ENCODE measurements at regions not wholly inside any gene's neighbourhood (a gene's known extent, or its start where the extent isn't known, plus 50 kb on each side); places are given as distances from the start of the nearest gene placed in this dataset.

DNA sequence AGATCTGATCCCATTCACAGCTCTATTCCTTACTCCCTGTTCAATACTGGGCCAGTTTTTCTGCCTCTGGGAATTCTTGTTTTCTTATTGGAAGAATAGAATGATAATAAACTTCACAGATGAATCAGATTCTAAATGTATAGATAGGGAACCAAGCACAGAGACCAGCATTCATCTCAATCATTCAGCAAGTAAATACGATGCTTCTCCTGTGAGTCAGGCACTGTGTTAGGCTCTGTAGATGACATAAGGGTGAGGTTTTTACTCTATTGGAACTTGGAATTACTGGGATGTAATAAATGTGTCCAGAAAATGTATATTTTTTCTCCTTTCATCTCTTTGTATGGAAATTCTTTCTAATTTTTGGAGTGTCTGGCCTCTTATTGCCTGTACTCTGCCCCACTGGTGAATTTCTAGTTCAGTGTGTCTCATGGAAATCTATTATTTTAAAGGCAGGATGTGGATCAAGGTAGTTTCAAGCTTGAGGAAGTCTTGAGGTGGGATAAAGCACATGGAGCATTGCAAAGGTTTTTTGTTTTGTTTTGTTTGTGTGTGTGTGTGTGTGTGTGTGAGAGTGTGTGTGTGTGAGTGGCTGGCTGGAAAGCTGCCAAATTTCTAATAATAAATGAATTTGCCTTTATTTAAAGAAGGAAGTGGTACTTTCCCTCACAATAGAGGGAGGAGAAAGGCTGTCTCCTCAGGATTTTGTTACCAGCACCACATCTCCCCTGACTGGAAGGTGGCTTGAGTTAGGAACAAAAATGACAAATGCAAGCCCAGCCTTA is 117.9 kb upstream of the HS3ST1 start:
- no peak for DNase-seq

DNA sequence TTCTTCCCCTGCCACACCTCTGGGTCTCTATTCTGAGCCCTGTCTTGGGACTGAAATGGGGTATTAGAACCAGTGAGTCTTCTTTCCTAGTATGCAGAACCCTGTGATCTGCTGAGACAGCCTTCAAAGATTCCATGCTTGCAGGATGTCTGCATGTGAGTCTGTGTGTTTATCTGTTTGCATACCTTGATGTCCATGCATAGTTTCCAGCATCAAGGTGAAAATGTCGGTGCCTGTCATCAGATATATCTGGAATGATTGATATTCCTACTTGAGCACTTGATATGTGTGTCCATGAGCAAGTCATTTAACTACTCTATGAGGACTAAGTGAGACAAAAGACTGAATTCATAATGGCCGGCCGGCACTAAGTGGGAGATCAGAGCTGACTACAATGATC is 117.0 kb upstream of the HS3ST1 start:
- no peak for DNase-seq

DNA sequence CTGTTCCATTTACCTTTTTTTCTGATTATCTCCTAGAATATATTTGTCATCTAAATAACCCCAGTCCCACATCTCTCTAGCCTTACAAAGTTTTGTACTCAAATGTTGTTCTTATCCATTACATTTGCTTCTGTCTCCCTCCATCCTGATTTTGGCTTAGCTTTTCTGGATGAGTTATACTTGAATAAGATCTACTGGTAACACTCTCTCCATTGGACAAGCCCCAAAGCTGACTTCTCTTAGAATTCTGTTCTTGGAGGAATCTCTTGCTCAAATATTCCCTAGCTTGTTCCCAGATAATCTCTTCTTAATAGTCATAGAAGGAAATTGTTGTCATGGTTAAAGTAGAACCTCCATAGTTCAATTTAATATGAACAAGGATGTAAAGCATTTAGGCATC is 115.5 kb upstream of the HS3ST1 start:
- no peak for DNase-seq

DNA sequence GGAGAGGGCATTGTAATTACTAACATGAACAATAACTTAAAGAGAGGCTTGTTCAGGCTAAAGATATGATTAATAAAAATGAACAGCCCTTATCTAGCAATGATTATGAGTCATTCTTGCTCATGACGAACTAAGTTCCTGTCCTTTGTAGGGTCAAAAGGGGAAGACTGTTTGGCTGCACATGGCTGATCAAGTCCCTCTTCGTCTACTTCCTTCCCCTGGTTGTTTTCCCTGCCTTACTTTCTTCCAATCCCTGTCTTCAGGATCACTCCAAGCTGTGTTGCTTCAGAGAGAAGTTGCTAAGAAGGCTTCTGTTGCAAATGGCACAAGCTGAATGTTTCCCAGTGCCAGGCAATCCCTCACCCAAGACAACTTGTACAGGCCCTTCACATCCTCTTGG is 115.0 kb upstream of the HS3ST1 start:
- no peak for DNase-seq

DNA sequence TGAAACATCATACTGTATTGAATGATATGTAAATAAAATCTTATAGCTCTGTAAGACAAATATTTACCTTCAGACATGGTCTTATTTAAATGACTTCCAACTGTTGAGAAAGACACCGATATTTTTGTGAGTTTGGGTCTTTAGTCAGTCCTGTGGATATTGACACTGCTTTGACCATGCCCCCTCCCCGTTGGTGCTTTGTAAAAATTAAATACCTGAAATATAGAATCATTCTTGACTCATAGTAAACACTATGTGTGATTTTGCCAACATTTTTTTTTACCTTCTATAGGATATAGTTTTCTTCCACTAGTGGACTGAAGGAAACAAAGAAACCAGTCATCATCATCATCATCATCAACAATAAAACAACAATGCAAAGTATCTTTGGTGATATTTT is 114.3 kb upstream of the HS3ST1 start:
- DNase-seq = no peak

DNA sequence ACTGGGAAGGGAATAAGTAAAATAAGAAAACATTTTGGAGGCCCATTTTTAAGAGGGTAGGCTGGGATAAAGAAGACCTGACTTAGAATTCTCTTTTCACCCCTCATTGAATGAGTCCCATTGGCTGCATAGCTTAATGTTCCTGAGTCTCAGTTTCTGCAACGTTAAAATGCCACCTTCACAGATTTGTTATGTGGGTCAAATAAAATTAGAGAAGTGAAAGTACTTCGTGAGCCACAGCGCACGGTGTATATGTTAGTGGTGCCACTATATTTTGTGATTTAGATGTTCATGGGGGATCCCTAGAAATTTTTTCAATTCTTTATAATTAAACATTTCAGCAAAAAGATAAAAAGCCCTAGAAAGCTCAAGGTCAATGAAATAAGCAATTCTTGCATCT is 109.2 kb upstream of the HS3ST1 start:
- DNase-seq = no peak

DNA sequence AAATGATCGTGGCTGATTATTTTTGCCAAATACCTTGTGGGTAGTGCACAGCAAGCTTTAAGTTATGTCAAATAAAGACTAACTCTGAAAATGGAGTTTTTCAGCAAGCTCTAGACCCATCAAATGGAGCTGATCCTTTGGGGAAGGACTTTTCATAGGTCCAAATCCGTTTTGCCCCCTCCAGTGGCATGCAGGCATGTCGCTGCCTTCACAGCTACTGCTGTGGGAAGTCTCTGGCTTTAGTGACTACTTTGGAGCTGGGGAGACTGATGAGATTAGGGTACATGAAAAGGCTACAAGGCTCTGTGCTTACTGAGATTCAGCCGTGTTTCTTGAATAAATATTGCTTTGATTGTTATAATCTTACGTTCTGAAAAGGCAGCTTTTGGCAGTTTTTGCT is 106.6 kb upstream of the HS3ST1 start:
- no peak for DNase-seq

DNA sequence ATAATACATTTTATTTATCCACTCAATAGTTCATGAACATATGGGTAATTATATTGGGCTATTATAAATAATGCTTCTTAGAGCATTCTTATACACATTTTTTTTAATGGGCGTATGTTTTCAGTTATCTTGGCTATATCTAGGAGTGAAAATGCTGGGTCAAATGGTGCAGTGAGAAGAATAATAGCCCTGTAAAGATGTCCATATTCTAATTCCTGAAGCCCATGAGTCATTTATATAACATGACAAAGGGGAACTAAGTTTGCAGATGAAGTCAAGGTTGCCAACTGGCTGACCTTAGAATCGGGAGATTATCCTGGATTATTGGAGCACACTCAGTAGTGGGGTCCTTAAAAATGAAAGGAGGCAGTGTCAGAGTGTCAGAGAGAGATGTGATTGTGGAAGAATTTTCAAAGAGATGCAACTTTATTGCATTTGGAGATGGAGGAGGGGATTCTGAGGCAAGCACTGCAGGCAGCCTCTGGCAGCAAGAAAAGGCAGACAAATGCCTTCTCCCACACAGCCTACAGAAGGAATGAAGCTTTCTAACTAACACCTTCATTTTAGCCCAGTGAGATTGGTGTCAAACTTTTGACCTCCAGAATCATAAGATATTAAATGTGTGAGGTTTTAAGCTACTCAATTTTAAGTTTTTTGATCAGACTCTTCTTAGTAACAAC is 106.1 kb upstream of the HS3ST1 start:
- DNase-seq = no peak

DNA sequence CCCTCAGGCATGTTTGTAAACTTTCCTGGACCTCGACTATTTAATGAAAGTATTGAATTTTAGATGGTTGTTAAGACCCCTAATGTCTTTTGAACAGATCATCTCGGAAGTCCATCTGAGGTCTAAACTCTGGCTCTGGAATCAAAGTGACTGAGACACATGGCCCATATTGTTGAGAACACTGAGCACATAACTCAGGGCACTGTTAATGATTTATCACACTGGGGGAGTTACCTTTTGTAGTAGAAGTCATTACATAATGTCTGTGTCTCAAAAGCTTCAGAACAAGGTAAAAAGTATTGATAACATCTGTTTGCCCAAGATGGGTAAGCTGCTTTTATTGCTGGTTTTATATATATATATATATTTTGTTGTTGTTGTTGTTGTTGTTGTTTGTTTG is 103.4 kb upstream of the HS3ST1 start:
- no peak for DNase-seq

DNA sequence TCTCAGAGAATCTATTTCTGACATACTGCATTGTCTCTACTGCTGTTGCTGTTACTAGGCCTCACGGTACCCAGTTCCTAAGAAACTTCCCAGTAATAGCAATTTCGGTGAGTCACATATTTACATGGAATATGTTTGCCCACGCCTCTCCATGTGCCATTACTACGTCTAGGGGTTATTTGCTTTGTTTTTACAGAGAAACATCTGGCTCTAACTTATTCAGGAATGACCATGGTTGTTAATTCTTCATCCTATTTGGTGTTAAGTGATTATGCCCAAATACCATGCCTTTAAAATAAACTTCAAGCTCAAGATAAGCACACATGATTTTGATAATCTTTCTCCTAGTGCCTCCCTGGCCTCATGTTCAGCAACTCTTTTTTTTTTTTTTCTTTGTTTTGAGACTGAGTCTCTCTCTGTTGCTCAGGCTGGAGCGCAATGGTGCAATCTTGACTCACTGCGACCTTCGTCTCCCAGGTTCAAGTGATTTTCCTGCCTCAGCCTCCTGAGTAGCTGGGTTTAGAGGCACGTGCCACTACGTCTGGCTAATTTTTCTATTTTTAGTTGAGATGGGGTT is 101.0 kb upstream of the HS3ST1 start:
- no peak for DNase-seq

DNA sequence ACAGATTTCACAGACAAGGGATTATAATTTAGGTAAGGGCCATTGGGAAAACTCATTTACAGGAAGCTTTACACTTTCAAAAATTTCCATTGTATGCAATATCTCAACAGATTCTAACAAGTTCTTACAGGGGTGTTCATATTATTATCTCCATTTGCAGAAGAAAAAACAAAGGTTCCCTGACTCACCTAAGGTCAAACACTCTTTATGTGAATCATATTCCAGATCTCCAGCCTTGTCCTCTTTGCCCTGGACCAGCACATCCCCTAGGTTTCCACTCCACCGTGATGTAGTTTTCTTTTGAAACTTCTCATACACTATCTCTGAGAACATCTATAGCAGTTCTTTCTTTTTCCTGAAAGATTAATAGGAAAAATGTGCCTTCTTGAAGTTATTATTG is 96.4 kb upstream of the HS3ST1 start:
- DNase-seq = no peak

DNA sequence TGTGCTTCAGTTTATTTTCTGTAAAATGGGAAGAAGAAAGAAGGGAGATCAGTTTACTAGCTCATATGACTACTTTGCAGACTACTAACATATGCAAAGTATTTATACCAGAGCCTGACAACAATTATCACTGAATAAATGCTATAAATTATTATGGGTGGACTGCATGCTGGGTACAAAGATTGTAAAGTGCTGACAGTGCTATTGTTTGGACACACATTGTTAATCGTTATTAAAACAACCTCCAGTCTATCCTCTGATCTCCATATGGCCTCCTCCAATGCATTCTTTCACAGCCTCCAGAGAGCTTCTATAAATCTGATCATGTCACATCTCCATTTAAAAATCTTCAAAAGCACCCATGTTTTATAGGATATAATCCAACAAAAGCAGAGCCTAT is 90.1 kb upstream of the HS3ST1 start:
- DNase-seq = no peak

DNA sequence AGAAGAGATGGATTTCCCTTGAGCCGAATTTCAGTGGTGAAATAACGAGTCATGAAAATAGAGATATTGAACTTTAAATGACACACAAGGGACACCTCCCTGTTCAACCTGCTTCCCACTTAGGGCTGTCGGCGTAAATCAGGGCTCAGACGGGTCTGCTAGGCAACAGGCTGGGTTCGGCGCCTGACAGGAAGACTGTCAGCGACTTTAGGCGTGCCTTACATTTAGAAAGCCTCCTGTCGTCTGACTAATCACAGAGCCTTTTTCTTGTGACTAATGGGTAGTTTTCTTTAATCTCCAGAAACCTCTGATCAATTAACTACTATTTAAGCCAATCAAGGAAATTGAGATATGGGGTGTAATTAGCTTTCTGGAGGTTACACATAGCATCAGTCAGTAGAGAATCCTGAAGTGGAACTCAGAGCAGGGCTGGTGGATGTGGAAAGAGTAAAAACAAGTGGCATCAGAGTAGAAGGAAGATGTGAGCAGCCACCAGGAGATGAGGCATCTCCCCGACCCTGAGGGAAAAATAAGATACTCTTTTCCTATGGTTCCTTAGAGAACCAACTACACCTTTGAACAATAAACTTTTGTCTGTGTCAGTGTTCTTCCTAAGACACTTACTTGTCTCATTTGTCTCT is 86.2 kb upstream of the HS3ST1 start:
- DNase-seq = no peak

DNA sequence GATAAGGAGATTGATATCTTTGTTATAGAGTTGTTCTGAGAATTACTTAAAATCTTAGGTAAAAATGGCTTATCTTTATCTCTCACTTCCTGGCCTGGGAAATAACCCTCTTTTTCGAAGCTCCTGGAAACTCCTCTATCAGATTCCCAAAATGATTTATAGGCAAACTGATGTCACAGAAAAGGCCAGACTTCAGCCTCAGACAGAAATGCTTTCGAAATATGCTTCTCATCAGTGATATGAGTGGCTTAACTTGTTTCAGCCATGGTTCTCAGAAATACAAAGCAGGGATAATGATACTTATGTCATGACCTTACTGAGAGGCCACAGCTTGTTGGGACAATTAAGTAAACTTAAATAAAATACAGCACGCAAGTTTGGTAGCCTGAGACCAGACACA is 85.3 kb upstream of the HS3ST1 start:
- DNase-seq = no peak

DNA sequence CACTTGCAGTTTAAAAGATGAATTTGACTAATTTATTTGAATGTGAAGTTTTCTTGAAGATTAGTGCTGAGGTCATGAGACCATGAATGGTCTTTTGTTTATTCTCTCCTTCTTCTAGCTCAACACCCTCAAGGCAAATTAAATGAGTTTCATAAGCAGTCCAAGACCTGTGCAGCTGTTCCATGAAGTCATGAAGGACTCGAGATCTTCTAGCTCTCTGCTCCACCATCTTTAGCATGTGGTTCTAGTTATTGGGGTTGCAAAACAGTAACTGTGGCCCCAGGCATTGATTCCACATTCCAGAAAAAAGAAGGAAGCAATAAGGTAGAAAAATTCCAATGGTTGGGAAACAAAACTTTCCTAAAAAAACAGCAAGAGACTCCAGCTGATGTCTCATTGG is 84.2 kb upstream of the HS3ST1 start:
- no peak for DNase-seq

DNA sequence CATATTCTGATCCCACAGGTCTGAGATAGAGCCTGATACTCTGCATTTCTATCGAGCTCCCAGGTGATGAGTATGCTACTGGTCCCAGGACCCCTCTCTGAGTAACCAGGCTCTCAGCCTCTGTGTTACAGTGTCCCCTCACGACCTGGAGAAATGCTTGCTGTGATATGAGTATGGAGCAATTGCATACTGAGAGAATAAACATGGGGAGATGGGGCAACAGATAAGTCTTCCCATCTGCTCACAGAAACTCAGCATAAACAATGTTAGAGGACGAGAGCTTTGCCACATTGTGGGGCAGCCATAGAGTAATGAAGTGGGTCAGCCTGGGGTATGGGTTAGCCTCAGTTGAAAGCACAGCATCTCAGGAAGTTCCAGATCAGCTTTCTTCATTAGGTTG is 82.6 kb upstream of the HS3ST1 start:
- no peak for DNase-seq

DNA sequence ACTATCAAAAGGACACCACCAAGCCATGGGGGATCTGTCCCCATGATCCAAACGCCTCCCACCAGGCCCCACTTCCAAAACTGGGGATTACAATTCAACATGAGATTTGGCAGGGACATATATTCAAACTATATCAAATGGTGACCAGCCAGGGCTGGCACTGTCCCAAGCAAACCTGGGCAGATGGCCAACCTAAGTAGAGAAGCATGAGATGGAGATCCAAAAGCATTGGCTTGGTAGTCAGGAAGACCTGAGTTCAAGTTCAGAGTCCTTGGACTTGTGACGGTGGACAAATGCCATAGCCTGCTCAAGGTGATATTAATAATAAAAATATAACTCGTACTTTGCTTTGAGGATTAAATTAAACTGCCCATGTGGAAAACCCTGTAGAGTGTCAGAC is 79.2 kb upstream of the HS3ST1 start:
- no peak for DNase-seq

DNA sequence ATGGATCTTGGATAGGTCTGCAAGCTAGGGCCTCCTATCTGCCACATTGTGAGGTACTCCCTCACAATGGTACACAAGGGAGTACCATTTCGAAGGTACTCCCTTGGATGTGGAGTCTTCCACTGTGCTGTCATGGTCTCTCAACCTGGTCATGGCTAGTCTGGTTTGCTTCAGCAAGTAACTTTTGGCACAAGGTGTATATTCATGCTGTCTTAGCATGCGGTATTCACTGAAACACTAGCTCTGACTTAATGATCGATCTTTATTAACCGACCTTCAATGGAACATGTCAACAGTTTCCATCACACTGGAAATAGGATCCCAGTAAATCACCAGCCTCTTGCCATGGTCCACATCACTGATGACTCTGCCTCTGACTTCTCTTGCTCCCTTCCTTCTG is 77.5 kb upstream of the HS3ST1 start:
- no peak for DNase-seq

DNA sequence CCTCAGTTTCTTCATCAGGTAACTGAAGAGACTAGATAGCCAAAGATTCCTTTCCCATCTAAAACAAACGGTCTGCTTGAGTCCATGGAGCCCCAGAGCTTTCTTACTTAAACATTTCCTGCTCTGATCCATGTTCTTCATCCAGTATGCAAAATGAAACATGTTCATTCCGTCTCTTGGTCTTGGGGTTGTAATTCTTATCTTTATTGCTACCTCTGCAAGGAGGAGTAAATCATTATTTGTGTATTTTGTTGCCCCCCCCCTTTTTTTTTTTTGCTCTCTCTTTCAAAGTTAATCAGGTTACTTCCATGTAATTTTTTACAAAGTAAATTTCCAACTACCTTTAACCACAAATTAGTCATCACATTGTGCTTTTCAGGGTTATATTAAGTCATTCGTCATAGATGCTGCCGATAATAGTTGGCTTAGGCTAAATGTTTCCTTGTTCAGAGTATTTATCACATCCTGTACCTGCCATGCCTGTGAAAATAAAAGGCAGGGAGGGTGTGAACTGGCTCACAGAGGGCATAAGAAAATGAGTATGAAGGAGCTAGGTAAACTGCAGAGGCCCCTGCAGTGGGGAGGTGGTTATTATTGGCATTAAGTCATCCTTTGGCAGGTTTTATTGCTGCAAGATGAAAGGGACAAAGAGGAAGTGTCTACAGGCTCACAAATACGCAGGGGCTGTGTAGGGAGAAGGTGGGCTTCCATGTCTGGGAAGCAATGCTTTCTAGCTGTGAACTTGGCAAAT is 76.7 kb upstream of the HS3ST1 start:
- DNase-seq = peak; percentile 55

DNA sequence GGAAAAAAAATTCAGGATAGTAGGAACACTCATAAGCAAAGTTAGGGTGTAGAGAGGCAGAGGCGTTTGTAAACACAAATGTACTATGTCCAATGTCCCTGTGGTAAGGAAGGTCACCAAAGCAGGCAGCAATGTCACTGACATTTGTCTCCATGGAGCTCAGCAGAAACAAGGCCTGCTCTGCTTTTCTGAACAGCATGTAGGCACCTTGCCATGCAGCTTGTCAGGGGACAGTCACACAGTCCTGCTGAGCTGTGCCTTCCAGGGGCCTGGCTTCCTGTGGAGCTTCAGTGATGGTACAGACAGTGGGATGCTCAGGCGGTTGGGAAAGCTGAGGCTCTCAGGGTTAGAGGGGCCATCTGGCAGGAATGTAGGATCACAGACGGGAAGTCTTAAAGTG is 74.5 kb upstream of the HS3ST1 start:
- DNase-seq = no peak

DNA sequence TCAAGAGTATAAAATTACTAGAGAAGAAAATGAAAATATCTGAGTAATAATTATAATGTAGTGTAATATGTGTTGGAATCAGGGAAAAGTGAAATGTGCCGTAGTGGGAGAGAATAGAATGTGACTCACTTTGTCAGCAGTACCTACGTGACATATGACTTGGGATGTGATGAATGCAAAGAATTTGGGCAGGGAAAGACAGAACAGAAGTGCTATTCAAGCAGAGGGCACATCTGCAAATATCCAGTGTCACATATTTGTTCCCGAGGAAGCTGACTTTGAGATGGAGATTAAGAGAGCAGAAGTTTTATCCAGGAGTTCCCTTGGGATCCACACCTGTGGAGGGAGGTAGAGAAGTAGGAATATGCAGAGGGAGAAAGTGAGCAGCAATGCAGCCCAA is 69.3 kb upstream of the HS3ST1 start:
- DNase-seq = no peak

DNA sequence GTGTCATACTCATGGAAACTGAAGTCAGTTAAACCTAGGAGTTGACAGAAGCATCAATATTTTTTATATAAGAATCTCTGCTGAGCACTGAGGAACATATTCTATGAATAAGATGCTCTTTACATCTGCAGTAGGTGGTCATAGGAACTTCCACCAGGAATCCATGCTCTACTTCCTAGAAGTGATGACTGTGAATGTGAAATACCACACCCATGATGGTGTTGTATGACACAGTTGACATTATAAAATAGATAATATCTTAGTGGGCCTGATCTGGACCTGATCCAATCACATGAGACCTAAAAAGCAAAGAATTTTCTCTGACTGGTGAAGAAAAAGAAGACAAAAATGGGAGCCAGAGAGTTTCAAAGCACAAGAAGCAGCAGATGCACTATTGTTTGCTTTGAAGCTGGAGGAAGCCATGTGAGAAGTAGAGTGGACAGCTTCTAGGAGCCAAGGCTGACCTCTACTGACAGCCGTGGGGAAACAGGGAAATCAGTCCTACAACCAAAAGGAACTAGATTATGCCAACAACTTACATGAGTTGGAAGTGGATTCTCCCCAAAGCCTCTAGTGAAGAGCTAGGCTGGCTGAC is 68.6 kb upstream of the HS3ST1 start:
- no peak for DNase-seq

DNA sequence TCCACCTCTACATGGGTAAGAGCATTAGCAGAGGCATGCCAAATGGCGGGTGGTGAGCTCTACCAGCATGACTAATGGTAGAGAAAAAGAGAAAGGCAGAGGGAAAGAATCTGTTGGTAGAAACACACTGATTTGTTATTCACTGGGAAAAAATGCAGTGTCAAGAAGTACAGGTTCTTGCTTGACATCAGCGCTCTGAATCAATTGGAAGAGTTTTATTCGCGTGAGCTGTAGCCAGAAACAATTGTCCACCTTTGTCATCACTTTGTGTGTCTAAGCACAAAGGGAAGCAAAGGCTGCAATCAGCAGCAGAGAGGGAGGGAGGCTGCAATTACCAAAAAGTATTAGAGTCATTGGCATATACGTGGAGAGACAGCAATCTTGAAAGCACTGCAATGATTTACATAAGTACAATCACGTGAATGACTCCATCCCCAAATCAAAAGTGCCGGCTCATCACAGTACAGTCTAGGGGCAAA is 67.7 kb upstream of the HS3ST1 start:
- DNase-seq = no peak

Data from activated CD4-positive, alpha-beta T cell treated with anti-CD3 and anti-CD28 coated beads for 48 hours (primary cell).